Activated T-helper 2 cell treated with anti-CD3 and anti-CD28 coated beads, Interferon-gamma antibody, Interleukin-2, Interleukin-4, amounts not matched to agents 10 μg/mL and 5 μg/mL and 100 μg/mL, durations not matched to agents 14 hours and 24 hours and 36 hours (primary cell): ENCODE measurements at regions not wholly inside any gene's neighbourhood (a gene's known extent, or its start where the extent isn't known, plus 50 kb on each side); places are given as distances from the start of the nearest gene placed in this dataset.

ENCODE experiments used
- DNase-seq: peaks from one replicate; pipeline ENCODE4 v3.0.0; 2021; ENCODE audit warnings: low spot score
- H3K27ac Mint-ChIP-seq: one replicate; pipeline ENCODE4 v1.8.0; 2021; ENCODE audit warnings: mixed read lengths
- H3K27me3 Mint-ChIP-seq: one replicate; pipeline ENCODE4 v1.8.0; 2021; ENCODE audit warnings: low read depth, mixed read lengths
- H3K36me3 Mint-ChIP-seq: one replicate; pipeline ENCODE4 v1.8.0; 2021; ENCODE audit warnings: low read depth, mixed read lengths
- H3K4me1 Mint-ChIP-seq: one replicate; pipeline ENCODE4 v1.8.0; 2021; ENCODE audit warnings: low read depth, mixed read lengths
- H3K4me3 Mint-ChIP-seq: one replicate; pipeline ENCODE4 v1.8.0; 2021; ENCODE audit warnings: low read depth, mild to moderate bottlenecking, moderate library complexity, mixed read lengths
- H3K9me3 Mint-ChIP-seq: one replicate; pipeline ENCODE4 v1.8.0; 2021; ENCODE audit warnings: mixed read lengths
- intact Hi-C: fragments of 100-400 bp; cut with micrococcal nuclease; formaldehyde crosslinking; loops from one replicate; pipeline ENCODE4 v1.15.1; 2023

- no peaks in the 10 kb centered on the region for H3K4me1 Mint-ChIP-seq
- H3K36me3 Mint-ChIP-seq: no peaks in the 10 kb centered on the region
- no peak for DNase-seq
- no peak overlapping the region for H3K4me3 Mint-ChIP-seq
- no peaks in the 10 kb centered on the region for H3K9me3 Mint-ChIP-seq
- intact Hi-C loops: no loop called here
- H3K27ac Mint-ChIP-seq: no peak overlapping the region
- H3K27me3 Mint-ChIP-seq: peaks cover 7% of the 10 kb centered on the region
Measured at GRCh38 chr4:74640111-74640903, 154.0 kb downstream of the BTC start.

- H3K27ac Mint-ChIP-seq: no peak overlapping the region
- H3K9me3 Mint-ChIP-seq: no peaks in the 10 kb centered on the region
- H3K4me1 Mint-ChIP-seq: no peaks in the 10 kb centered on the region
- peaks cover 7% of the 10 kb centered on the region for H3K27me3 Mint-ChIP-seq
- no peak overlapping the region for H3K4me3 Mint-ChIP-seq
- intact Hi-C loops: no loop called here
- H3K36me3 Mint-ChIP-seq: no peaks in the 10 kb centered on the region
- DNase-seq: no peak
Measured at GRCh38 chr4:74642006-74642405, 152.3 kb downstream of the BTC start.

GRCh38 chr4:74649193-74649592 is 145.1 kb downstream of the BTC start:
- no peak overlapping the region for H3K27ac Mint-ChIP-seq
- no peaks in the 10 kb centered on the region for H3K4me1 Mint-ChIP-seq
- peaks cover 7% of the 10 kb centered on the region for H3K27me3 Mint-ChIP-seq
- no peaks in the 10 kb centered on the region for H3K9me3 Mint-ChIP-seq
- no peaks in the 10 kb centered on the region for H3K36me3 Mint-ChIP-seq
- no peak for DNase-seq
- no peak overlapping the region for H3K4me3 Mint-ChIP-seq
- intact Hi-C loops: no loop called here

- H3K9me3 Mint-ChIP-seq: no peaks in the 10 kb centered on the region
- H3K27me3 Mint-ChIP-seq: peaks cover 7% of the 10 kb centered on the region
- H3K36me3 Mint-ChIP-seq: no peaks in the 10 kb centered on the region
- H3K4me1 Mint-ChIP-seq: no peaks in the 10 kb centered on the region
- intact Hi-C loops: no loop called here
- H3K4me3 Mint-ChIP-seq: no peak overlapping the region
- no peak for DNase-seq
- H3K27ac Mint-ChIP-seq: no peak overlapping the region
Measured at GRCh38 chr4:74651198-74651597, 143.1 kb downstream of the BTC start.

- intact Hi-C loops: no loop called here
Measured at GRCh38 chr4:74653331-74654229, 140.7 kb downstream of the BTC start.

GRCh38 chr4:74654230-74654681 is 140.1 kb downstream of the BTC start:
- intact Hi-C loops: no loop called here
- Mint-ChIP-seq H3K27me3 (peaks cover 5% of the 10 kb centered on the region), H3K4me1 (no peaks in the 10 kb centered on the region), H3K9me3 (no peaks in the 10 kb centered on the region), H3K27ac (no peak overlapping the region), H3K4me3 (no peak overlapping the region), H3K36me3 (no peaks in the 10 kb centered on the region)
- no peak for DNase-seq

More at GRCh38 chr4:74653331-74654229, 140.7 kb downstream of the BTC start:
- H3K9me3 Mint-ChIP-seq: no peaks in the 10 kb centered on the region
- no peaks in the 10 kb centered on the region for H3K36me3 Mint-ChIP-seq
- no peak overlapping the region for H3K4me3 Mint-ChIP-seq
- H3K4me1 Mint-ChIP-seq: no peaks in the 10 kb centered on the region
- H3K27me3 Mint-ChIP-seq: peaks cover 7% of the 10 kb centered on the region
- no peak for DNase-seq
- H3K27ac Mint-ChIP-seq: no peak overlapping the region

- Mint-ChIP-seq H3K9me3 (no peaks in the 10 kb centered on the region), H3K4me3 (no peak overlapping the region), H3K27me3 (no peaks in the 10 kb centered on the region), H3K27ac (no peak overlapping the region), H3K36me3 (no peaks in the 10 kb centered on the region), H3K4me1 (no peaks in the 10 kb centered on the region)
- no peak for DNase-seq
- intact Hi-C loops: no loop called here
Measured at GRCh38 chr4:74656596-74656995, 137.7 kb downstream of the BTC start.

- H3K27ac Mint-ChIP-seq: no peak overlapping the region
- intact Hi-C loops: no loop called here
Measured at GRCh38 chr4:74658116-74658515, 136.2 kb downstream of the BTC start.

GRCh38 chr4:74659576-74660411 is 134.5 kb downstream of the BTC start:
- intact Hi-C loops: no loop called here
- H3K27me3 Mint-ChIP-seq: peaks cover 3% of the 10 kb centered on the region
- no peaks in the 10 kb centered on the region for H3K36me3 Mint-ChIP-seq
- no peaks in the 10 kb centered on the region for H3K9me3 Mint-ChIP-seq
- no peaks in the 10 kb centered on the region for H3K4me1 Mint-ChIP-seq
- H3K4me3 Mint-ChIP-seq: no peak overlapping the region
- DNase-seq: no peak
- H3K27ac Mint-ChIP-seq: no peak overlapping the region

More at GRCh38 chr4:74658116-74658515, 136.2 kb downstream of the BTC start:
- Mint-ChIP-seq H3K36me3 (no peaks in the 10 kb centered on the region), H3K9me3 (no peaks in the 10 kb centered on the region), H3K4me1 (no peaks in the 10 kb centered on the region), H3K4me3 (no peak overlapping the region), H3K27me3 (peaks cover 2% of the 10 kb centered on the region)
- DNase-seq: no peak

- Mint-ChIP-seq H3K36me3 (no peaks in the 10 kb centered on the region), H3K27me3 (peaks cover 3% of the 10 kb centered on the region), H3K27ac (no peak overlapping the region), H3K9me3 (no peaks in the 10 kb centered on the region), H3K4me1 (no peaks in the 10 kb centered on the region), H3K4me3 (no peak overlapping the region)
- DNase-seq: no peak
- intact Hi-C loops: no loop called here
Measured at GRCh38 chr4:74660866-74661265, 133.5 kb downstream of the BTC start.

- H3K36me3 Mint-ChIP-seq: no peaks in the 10 kb centered on the region
- H3K9me3 Mint-ChIP-seq: no peaks in the 10 kb centered on the region
- no peaks in the 10 kb centered on the region for H3K4me1 Mint-ChIP-seq
- H3K4me3 Mint-ChIP-seq: no peak overlapping the region
- intact Hi-C loops: no loop called here
- no peak for DNase-seq
- H3K27ac Mint-ChIP-seq: no peak overlapping the region
- H3K27me3 Mint-ChIP-seq: peaks cover 3% of the 10 kb centered on the region
Measured at GRCh38 chr4:74661427-74662201, 132.7 kb downstream of the BTC start.

GRCh38 chr4:74663631-74664030 is 130.7 kb downstream of the BTC start:
- Mint-ChIP-seq H3K36me3 (no peaks in the 10 kb centered on the region), H3K27ac (no peak overlapping the region)
- intact Hi-C loops: no loop called here

More at GRCh38 chr4:74663631-74664030, 130.7 kb downstream of the BTC start:
- no peaks in the 10 kb centered on the region for H3K9me3 Mint-ChIP-seq
- no peak overlapping the region for H3K4me3 Mint-ChIP-seq
- H3K27me3 Mint-ChIP-seq: peaks cover 8% of the 10 kb centered on the region
- no peaks in the 10 kb centered on the region for H3K4me1 Mint-ChIP-seq
- DNase-seq: no peak
